HG03135 (cell line): ENCODE measurements at regions not wholly inside any gene's neighbourhood (a gene's known extent, or its start where the extent isn't known, plus 50 kb on each side); places are given as distances from the start of the nearest gene placed in this dataset.

ENCODE experiments used
- ATAC-seq: cut with Tn5 transposase; IDR thresholded peaks from one replicate; pipeline ENCODE4 v1.9.1; 2021; ENCODE audit warnings: mild to moderate bottlenecking, moderate library complexity; ENCODE audit not compliant: unreplicated experiment

GRCh38 chr10:58995058-58995596 lies 181.3 kb upstream of the PHYHIPL start:
- no peak for ATAC-seq

DNA sequence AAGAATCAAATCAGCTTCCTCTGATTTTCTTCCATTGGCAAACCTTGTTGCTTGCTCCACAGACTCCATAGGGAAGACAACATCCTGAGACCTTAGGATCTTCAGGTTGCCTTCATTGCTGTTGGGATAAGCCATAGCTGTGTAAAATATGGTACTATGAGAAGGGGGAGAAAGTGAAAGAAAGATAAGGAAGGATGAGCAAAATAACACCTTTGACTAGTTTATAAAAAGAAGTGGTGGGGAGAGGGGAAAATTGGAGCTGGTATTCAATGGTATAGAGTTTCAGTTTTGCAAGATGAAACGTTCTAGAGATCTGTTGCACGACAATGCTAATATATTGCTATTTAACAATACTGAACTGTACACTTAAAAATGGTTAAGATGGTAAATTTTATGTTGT lies 180.4 kb upstream of the PHYHIPL start:
- ATAC-seq = no peak

DNA sequence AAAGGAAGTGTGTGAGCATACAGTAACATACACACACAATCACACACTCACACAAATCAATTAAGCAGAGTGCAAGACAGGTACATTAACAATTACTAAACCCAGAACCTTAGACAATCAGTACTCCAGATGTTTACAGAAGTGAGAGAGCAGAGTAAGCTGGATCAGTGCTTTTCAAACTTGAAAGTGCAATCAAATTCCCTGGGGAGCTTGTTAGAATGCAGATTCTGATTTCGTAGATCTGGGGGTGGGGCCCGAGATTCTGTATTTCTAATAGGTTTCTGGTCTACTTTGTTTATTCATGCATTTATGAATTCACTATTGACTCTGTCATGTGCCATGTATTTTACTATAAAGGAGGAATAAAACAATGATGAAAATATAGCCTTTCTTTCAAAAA lies 179.6 kb upstream of the PHYHIPL start:
- no peak for ATAC-seq

DNA sequence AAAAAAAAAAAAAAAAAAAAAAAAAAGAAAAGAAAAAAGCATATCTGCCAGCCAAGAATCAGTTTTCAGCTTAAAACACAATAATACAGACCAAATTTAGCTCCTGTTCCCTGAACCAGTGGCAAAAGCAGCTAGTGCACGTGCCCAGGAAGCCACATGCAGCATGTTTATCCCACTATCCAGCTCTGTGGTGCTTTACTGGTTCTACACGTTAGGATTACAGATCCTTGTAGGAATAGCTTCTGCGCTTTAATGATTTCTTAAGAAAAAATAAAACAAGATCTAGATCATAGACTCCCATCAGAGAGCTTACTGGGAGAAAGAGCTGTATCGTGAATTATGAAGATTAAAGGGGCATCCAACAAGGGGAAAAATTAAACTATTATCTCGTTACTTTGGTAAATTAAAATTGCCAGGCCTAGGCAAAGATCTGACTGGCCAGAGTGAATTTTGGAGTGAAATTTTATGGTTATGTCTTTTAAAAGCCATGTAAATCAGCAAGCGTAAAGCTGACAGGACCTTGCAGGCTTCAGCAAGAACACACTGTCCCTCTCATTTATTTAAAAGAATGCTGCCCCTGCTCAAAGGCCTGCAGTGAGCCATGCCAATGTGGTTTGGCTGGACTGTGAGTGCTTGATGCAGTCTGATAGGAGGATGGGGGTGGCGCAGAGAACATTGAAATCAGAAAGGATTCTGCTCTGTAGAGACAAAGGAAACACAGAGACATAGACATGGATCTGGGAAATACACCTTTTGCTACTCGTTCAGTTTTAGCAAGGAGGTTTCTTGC lies 177.3 kb upstream of the PHYHIPL start:
- no peak for ATAC-seq

DNA sequence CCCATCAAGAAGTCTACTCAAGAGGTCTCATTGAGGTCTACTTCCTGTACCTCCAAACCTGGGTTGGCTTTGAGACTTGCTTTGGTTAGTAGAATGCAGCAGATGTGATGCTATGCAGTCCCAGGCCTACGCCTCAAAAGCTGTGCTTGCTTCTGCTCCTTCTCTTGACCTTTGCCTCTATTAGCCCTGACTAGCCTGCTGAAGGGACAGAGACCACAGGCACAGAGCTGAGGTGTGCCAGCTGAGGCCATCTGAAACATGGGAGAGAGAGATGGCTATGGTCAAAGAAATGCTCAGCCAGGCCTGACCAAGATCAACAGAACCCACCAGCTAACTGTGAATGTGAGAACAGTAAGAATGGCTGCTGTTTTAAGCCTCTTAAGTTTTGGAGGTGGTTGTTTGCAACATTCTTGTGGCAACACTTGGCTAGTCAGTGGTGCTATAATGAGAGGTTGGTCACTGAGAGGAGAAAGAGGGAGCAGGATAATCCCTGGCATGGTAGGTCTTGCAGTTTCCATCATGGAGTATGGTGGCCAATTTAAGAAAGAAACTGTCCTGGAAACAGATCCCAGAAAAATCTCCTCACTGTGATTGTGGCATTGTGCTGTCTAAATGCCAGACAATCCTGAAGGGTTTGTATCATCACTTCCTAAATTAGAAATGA lies 176.1 kb upstream of the PHYHIPL start:
- no peak for ATAC-seq

DNA sequence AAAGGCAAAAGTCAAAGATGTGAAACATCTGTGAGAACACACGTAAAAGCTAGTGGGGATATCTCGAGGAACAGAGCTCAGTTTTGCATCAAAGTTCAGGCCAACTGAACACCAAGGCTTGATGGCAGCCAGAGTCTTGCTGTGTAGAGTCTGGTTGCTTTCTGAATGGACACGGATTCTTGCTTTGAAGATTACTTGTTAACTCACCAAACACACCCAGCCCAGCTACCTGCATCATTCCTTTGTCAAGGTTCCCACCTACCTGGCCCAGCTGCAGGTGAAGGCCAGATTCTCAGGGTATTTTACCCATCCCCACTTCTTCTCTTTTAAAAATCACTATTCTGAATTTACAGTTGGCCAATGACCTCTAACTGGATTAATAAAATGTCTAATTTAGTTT lies 174.4 kb upstream of the PHYHIPL start:
- no peak for ATAC-seq

- no peak for ATAC-seq
These were observed 173.2 kb upstream of the PHYHIPL start for GRCh38 chr10:59003203-59003602.

DNA sequence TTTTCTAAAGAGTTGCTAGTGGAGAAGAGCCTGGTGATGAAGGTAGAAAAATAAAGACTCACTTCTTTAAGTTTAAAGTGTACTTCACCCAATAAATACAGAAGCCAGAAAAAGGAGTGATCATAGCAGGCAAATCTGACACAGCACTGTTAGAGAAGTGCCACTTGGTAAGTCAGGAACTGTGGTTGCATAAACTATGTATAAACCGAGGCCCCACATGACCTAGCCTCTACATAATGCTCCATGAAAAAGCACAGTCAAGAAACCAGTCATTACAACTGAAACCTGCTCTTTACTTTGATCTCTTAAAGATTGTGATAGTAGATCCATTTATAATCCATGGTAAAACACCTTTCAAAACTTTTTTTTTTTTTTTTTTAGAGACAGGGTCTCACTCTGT lies 172.1 kb upstream of the PHYHIPL start:
- ATAC-seq = no peak

- no peak for ATAC-seq
These were observed 169.7 kb upstream of the PHYHIPL start for GRCh38 chr10:59006511-59007306.

DNA sequence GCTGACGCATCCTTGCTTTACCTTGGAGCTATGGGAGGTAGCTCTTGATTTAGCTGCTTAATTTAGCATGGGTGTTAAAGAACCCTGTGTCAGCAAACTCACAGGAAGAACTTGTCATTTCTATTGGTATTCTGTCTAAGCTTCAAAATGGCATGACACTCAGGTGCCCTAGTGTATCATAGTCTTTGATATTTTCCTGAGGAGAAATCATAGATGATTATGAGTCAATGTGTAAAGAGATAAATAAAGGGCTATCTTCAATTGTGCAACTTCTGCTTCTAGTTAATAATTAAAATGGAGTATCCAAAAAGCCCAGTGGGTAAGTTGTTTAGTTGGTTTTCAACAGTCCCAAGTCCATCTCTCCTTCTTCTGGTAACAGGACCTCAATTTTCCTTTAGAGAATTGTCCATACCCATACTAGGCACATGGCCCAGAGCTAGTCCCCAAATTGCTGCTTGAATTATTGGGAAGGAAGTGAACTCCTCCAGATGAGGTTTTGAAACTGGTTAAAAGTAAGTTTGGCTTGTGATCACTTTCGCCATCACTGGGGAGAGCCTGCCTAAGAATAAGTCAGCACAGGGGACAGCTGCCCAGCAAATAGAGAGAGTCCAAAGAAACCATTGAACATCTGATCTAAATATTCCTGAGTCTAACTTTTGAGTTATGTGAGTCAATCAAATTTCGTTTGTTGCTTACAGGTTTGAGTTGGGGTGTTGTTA lies 169.0 kb upstream of the PHYHIPL start:
- no peak for ATAC-seq

DNA sequence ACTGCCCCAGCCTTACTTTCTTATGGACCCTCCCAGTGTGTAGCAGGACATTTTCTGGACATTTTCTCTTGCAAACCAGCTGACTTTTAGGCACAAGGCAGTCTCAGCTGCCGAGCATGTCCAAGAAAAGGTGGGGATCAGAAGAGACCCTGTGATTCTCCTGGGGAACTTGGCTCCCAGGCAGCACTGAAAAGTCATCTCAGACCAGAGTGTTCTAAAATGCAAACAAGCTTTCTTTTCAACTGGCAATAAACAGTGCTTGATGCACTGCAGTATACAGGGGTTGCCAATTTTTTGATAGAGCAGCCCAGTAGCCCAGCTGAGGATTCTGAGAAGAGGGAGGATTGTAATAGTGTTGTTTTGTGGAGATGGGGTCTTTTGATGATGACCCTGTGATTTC lies 168.0 kb upstream of the PHYHIPL start:
- no peak for ATAC-seq

DNA sequence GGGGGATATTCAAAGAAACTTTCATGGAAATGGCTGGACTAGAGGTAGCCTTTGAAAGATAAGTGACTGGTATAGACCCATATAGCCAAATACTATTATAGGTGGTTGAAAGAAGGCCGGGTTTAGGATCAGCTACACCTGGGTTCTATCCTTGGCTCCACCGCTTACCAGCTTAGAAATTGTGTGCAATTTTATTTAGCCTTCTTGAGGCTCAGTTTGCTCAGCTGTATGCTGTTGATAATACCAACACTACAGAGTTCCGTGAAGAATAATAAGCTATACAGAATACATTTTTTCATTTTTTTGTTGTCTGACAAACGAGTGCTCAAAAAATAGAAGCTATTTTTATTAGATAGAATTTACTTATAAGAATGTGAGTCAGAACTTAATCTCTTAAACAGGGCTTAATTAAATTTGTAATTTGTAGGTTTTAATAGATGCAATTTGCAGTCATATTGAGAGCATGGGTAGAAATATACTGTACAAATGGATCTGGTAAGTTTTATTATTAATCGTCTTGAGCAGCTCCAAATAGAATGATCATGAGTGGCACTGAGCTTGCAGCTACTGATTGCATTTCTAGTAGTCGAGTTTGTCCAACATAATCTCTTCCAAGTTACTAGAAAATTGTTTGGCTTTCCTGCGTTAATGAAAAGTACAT lies 164.3 kb upstream of the PHYHIPL start:
- no peak for ATAC-seq

DNA sequence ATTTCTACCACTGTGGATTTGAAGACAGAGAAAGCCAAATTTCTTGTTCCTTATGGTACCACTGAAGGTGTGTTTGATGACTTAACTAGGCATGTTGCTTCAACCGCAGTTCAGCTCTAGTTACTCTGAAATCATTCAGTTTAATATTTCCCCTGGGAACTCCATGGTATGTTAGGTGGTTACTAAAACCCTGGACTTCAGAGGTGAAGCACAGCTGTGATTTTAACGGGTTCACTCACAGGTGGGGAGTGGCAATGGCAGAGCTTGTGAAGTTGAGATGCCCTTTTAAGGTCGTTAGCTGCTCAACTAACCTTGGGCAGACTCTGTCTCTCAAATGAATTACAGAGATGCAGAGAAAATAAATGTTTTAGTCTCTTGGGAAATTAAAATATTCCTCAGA lies 163.6 kb upstream of the PHYHIPL start:
- ATAC-seq = no peak

DNA sequence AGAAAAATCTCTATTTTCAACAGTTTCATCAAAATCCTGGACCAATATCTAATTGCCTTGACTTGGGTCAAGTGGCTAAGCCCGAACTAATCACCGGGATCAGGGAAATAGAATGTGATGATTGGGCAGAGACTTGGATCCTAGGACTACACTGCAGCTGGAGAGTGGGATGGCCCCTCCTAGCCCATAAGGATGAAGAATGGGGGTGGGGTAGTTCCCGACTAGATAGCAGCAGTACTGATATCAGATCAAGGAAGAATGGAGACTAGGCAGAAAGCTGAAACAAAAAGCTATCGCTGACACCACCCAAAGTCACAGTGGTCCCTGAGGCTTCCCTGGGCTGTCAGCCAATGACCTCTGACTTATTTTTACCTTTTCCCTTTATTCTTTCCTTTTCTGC lies 160.4 kb upstream of the PHYHIPL start:
- ATAC-seq = no peak

DNA sequence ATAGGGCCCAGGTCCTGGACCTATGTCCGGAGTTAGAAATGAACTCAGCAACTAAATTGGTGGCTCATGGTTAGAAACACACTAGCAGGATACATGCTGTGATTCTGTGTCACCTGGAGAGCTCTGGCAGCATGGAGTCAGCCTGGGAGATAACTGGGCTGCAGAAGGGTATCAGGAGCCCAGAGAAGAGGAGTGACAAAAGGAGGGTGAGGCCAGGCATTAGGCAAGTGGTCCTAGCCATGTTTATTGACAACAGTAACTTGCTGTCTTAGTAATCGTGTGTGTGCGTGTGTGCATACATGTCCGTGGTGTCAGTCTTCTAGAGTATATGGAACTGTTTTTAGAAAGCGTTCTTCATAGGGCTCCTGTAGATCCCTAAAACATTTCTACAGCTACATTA lies 157.5 kb upstream of the PHYHIPL start:
- ATAC-seq = no peak

DNA sequence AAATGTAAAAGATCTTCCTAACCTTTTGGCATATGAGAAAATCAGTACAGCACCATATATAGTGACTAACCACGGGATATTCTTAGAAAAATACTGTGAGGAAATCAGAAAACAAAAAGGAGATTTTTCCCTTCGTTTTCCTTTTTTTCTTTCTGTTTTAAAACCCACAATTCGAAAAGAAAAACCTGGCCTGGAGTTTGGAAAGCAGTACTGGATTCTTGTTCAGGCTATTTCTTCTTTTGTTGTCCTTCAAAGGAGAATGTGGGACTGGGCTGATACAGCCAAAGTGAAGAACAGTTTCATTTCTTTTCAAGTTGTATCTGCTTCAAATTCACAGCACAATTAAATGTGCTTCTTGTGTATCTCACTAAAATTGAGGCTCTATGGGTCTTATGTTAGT lies 156.8 kb upstream of the PHYHIPL start:
- no peak for ATAC-seq

DNA sequence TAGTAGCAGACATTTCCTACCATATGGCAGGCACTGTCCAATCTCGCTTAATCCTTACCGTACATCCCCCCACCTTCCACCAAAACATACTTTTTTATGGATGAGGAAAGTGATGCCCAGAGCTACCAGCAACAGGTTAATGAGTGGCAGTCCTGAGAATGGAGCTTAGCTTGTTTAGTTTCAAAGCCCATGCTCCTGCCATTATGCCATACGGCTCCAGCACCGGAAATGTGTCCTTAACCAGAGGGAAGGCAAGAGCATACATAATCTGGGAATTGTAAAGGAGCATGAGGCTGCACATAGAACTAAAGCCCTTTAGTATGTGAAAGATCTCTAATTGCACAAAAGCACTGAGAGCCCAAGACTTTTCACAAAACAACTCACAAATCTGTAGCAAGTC lies 155.9 kb upstream of the PHYHIPL start:
- ATAC-seq = no peak

- ATAC-seq = no peak
These were observed 150.3 kb upstream of the PHYHIPL start for GRCh38 chr10:59025981-59026765.

GRCh38 chr10:59027975-59028655 lies 148.3 kb upstream of the PHYHIPL start:
- ATAC-seq = no peak
